ENCODE measurements at regions not wholly inside any gene's neighbourhood (a gene's known extent, or its start where the extent isn't known, plus 50 kb on each side); places are given as distances from the start of the nearest gene placed in this dataset.

- Histone ChIP-seq H4K20me1 (ENCODE audit: control insufficient read depth, insufficient read depth, low read depth, low read length) (no peaks in the 10 kb centered on the region), H3K4me2 (ENCODE audit: low read length) (no peak overlapping the region), H3K27me3 (ENCODE audit: control insufficient read depth, low read length) (peaks cover 9% of the 10 kb centered on the region; the same call in 1 of the 2 replicates), H3K4me1 (ENCODE audit: control insufficient read depth, low read length) (no peaks in the 10 kb centered on the region), H3K27ac (ENCODE audit: low read depth, low read length) (no peak overlapping the region), H3F3A (ENCODE audit: control insufficient read depth, insufficient read depth) (no peaks in the 10 kb centered on the region), H3K4me3 (ENCODE audit: low read length) (no peak overlapping the region), H3K79me2 (ENCODE audit: control insufficient read depth, low read length) (no peaks in the 10 kb centered on the region), H3K9me2 (replicated peaks; ENCODE audit: control insufficient read depth, low read length) (no peaks in the 10 kb centered on the region), H3K9me3 (ENCODE audit: control insufficient read depth, insufficient read depth, low read length) (no peaks in the 10 kb centered on the region), H3K36me3 (ENCODE audit: control insufficient read depth, low read length) (no peaks in the 10 kb centered on the region)
- no peak for TF ChIP-seq EZH2phosphoT487 (IDR thresholded peaks at IDR 0.05; ENCODE audit: borderline replicate concordance, low read length)
- no peak for TF ChIP-seq CTCF (IDR thresholded peaks at IDR 0.05; ENCODE audit: low read depth, low read length, poor library complexity, severe bottlenecking)
These were observed 153.7 kb upstream of the ZBTB40 start for GRCh38 chr1:22297999-22298398.

GRCh38 chr1:22303816-22304215, 147.8 kb upstream of the ZBTB40 start:
- Histone ChIP-seq H3K4me2 (ENCODE audit: low read length) (no peak overlapping the region), H3K4me1 (ENCODE audit: control insufficient read depth, low read length) (no peaks in the 10 kb centered on the region), H3K79me2 (ENCODE audit: control insufficient read depth, low read length) (no peaks in the 10 kb centered on the region), H3K36me3 (ENCODE audit: control insufficient read depth, low read length) (no peaks in the 10 kb centered on the region), H3K27me3 (ENCODE audit: control insufficient read depth, low read length) (peaks cover 13% of the 10 kb centered on the region), H3K4me3 (ENCODE audit: low read length) (no peak overlapping the region), H3F3A (ENCODE audit: control insufficient read depth, insufficient read depth) (no peaks in the 10 kb centered on the region), H3K27ac (ENCODE audit: low read depth, low read length) (no peak overlapping the region), H4K20me1 (ENCODE audit: control insufficient read depth, insufficient read depth, low read depth, low read length) (no peaks in the 10 kb centered on the region), H3K9me3 (ENCODE audit: control insufficient read depth, insufficient read depth, low read length) (no peaks in the 10 kb centered on the region), H3K9me2 (replicated peaks; ENCODE audit: control insufficient read depth, low read length) (no peaks in the 10 kb centered on the region)
- no peak for TF ChIP-seq EZH2phosphoT487 (IDR thresholded peaks at IDR 0.05; ENCODE audit: borderline replicate concordance, low read length)
- TF ChIP-seq CTCF (IDR thresholded peaks at IDR 0.05; ENCODE audit: low read depth, low read length, poor library complexity, severe bottlenecking), result no peak

GRCh38 chr1:22309572-22309971, 142.1 kb upstream of the ZBTB40 start:
- Histone ChIP-seq H3K27ac (ENCODE audit: low read depth, low read length) (no peak overlapping the region), H3K4me1 (ENCODE audit: control insufficient read depth, low read length) (no peaks in the 10 kb centered on the region), H3K79me2 (ENCODE audit: control insufficient read depth, low read length) (no peaks in the 10 kb centered on the region), H3K4me3 (ENCODE audit: low read length) (no peak overlapping the region), H3K4me2 (ENCODE audit: low read length) (no peak overlapping the region), H3K9me2 (replicated peaks; ENCODE audit: control insufficient read depth, low read length) (no peaks in the 10 kb centered on the region), H3K9me3 (ENCODE audit: control insufficient read depth, insufficient read depth, low read length) (no peaks in the 10 kb centered on the region), H3K27me3 (ENCODE audit: control insufficient read depth, low read length) (peaks cover 13% of the 10 kb centered on the region), H4K20me1 (ENCODE audit: control insufficient read depth, insufficient read depth, low read depth, low read length) (no peaks in the 10 kb centered on the region), H3K36me3 (ENCODE audit: control insufficient read depth, low read length) (no peaks in the 10 kb centered on the region), H3F3A (ENCODE audit: control insufficient read depth, insufficient read depth) (no peaks in the 10 kb centered on the region)
- TF ChIP-seq CTCF (IDR thresholded peaks at IDR 0.05; ENCODE audit: low read depth, low read length, poor library complexity, severe bottlenecking), result no peak
- TF ChIP-seq EZH2phosphoT487 (IDR thresholded peaks at IDR 0.05; ENCODE audit: borderline replicate concordance, low read length), result no peak

- Histone ChIP-seq H3K4me2 (ENCODE audit: low read length) (no peak overlapping the region), H3K79me2 (ENCODE audit: control insufficient read depth, low read length) (no peaks in the 10 kb centered on the region), H3F3A (ENCODE audit: control insufficient read depth, insufficient read depth) (no peaks in the 10 kb centered on the region), H3K36me3 (ENCODE audit: control insufficient read depth, low read length) (no peaks in the 10 kb centered on the region), H3K27me3 (ENCODE audit: control insufficient read depth, low read length) (peaks cover 12% of the 10 kb centered on the region), H3K4me1 (ENCODE audit: control insufficient read depth, low read length) (no peaks in the 10 kb centered on the region), H3K4me3 (ENCODE audit: low read length) (no peak overlapping the region), H4K20me1 (ENCODE audit: control insufficient read depth, insufficient read depth, low read depth, low read length) (no peaks in the 10 kb centered on the region), H3K9me2 (replicated peaks; ENCODE audit: control insufficient read depth, low read length) (no peaks in the 10 kb centered on the region), H3K27ac (ENCODE audit: low read depth, low read length) (no peak overlapping the region), H3K9me3 (ENCODE audit: control insufficient read depth, insufficient read depth, low read length) (no peaks in the 10 kb centered on the region)
- TF ChIP-seq EZH2phosphoT487 (IDR thresholded peaks at IDR 0.05; ENCODE audit: borderline replicate concordance, low read length) (no peak), CTCF (IDR thresholded peaks at IDR 0.05; ENCODE audit: low read depth, low read length, poor library complexity, severe bottlenecking) (no peak)
These were observed 140.2 kb upstream of the ZBTB40 start for GRCh38 chr1:22311461-22311860.
